ENCODE measurements at regions not wholly inside any gene's neighbourhood (a gene's known extent, or its start where the extent isn't known, plus 50 kb on each side); places are given as distances from the start of the nearest gene placed in this dataset.
"Not testable (repeated sequence)": the region's sequence is repeated elsewhere in the genome, so short reads cannot be mapped to it uniquely, and the experiment has no call there.

GRCh38 chr7:113339661-113340060, 221.3 kb upstream of the SMIM30 start:
- no peaks in the 10 kb centered on the region for H3K36me3 ChIP-seq (ENCODE audit: control insufficient read depth, insufficient read depth, low read length)
- H3K4me1 ChIP-seq (ENCODE audit: control insufficient read depth, insufficient read depth, low read length): no peaks in the 10 kb centered on the region

DNA sequence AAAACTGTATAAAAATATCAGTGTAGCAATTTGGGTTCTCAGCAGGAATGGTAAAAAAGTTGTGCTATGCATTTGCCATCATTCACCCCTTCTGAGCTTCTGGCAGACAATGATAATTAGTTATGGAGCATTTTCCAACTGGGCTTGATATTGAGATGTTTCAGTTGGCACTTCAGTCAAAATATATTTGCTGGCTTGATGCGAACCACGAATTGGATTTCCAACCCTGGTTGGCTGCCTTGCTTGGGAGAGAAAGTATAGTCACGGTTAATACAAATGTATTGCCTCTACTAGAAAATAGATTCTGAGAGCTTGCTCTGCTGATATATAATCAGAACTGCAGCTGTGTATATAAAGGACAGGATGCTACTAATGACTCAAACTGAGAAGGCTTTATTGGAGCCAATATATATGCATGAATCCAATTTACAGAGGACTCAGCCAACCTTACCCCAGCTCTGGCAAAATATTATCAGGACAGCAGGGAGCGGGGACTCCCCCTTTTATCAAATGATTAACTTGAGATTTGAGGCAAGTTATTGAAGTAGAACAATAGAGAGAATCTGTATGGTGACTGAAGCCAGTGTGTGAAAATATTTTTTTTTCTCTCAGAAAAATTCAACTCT, 219.8 kb upstream of the SMIM30 start:
- Histone ChIP-seq H3K9ac (ENCODE audit: low read length) (no peak overlapping the region), H3K4me1 (ENCODE audit: control insufficient read depth, insufficient read depth, low read length) (no peaks in the 10 kb centered on the region), H3K9me3 (ENCODE audit: control insufficient read depth, insufficient read depth, low read depth, low read length) (no peaks in the 10 kb centered on the region), H3K27me3 (ENCODE audit: control insufficient read depth, insufficient read depth, low read length) (no peaks in the 10 kb centered on the region), H3K27ac (ENCODE audit: low read depth, low read length) (no peak overlapping the region), H3K36me3 (ENCODE audit: control insufficient read depth, insufficient read depth, low read length) (no peaks in the 10 kb centered on the region), H3K4me3 (ENCODE audit: low read depth, low read length) (no peak overlapping the region)

More at GRCh38 chr7:113339661-113340060, 221.3 kb upstream of the SMIM30 start:
- Histone ChIP-seq H3K27me3 (ENCODE audit: control insufficient read depth, insufficient read depth, low read length) (no peaks in the 10 kb centered on the region), H3K9me3 (ENCODE audit: control insufficient read depth, insufficient read depth, low read depth, low read length) (no peaks in the 10 kb centered on the region), H3K27ac (ENCODE audit: low read depth, low read length) (no peak overlapping the region), H3K9ac (ENCODE audit: low read length) (no peak overlapping the region), H3K4me3 (ENCODE audit: low read depth, low read length) (no peak overlapping the region)

DNA sequence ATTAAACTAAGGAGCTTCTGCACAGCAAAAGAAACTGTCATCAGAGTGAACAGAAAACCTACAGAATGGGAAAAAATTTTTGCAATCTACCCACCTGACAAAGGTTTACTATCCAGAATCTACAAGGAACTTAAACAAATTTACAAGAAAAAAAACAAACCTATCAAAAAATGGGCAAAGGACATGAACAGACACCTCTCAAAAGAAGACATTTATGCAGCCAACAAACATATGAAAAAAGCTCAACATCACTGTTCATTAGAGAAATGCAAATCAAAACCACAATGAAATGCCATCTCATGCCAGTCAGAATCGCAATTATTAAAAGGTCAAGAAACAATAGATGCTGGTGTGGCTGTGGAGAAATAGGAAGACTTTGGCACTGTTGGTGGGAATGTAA, 218.5 kb upstream of the SMIM30 start:
- not testable (repeated sequence) for H3K9me3 ChIP-seq (ENCODE audit: control insufficient read depth, insufficient read depth, low read depth, low read length); H3K27me3 ChIP-seq (ENCODE audit: control insufficient read depth, insufficient read depth, low read length); H3K9ac ChIP-seq (ENCODE audit: low read length); H3K4me1 ChIP-seq (ENCODE audit: control insufficient read depth, insufficient read depth, low read length); H3K4me3 ChIP-seq (ENCODE audit: low read depth, low read length); H3K27ac ChIP-seq (ENCODE audit: low read depth, low read length); H3K36me3 ChIP-seq (ENCODE audit: control insufficient read depth, insufficient read depth, low read length)

- Histone ChIP-seq H3K27me3 (ENCODE audit: control insufficient read depth, insufficient read depth, low read length) (no peaks in the 10 kb centered on the region; the same call in 1 of the 2 replicates), H3K4me3 (ENCODE audit: low read depth, low read length) (peak overlapping the region; percentile 13; the same call in 1 of the 2 replicates), H3K27ac (ENCODE audit: low read depth, low read length) (no peak overlapping the region), H3K36me3 (ENCODE audit: control insufficient read depth, insufficient read depth, low read length) (no peaks in the 10 kb centered on the region), H3K4me1 (ENCODE audit: control insufficient read depth, insufficient read depth, low read length) (peaks cover 7% of the 10 kb centered on the region; the same call in 1 of the 2 replicates), H3K9ac (ENCODE audit: low read length) (no peak overlapping the region), H3K9me3 (ENCODE audit: control insufficient read depth, insufficient read depth, low read depth, low read length) (no peaks in the 10 kb centered on the region)
Observed at GRCh38 chr7:113331155-113331898, 213.0 kb upstream of the SMIM30 start.

GRCh38 chr7:113321201-113321600, 202.8 kb upstream of the SMIM30 start:
- Histone ChIP-seq H3K27ac (ENCODE audit: low read depth, low read length) (no peak overlapping the region), H3K9ac (ENCODE audit: low read length) (no peak overlapping the region), H3K9me3 (ENCODE audit: control insufficient read depth, insufficient read depth, low read depth, low read length) (no peaks in the 10 kb centered on the region), H3K4me1 (ENCODE audit: control insufficient read depth, insufficient read depth, low read length) (no peaks in the 10 kb centered on the region), H3K27me3 (ENCODE audit: control insufficient read depth, insufficient read depth, low read length) (no peaks in the 10 kb centered on the region), H3K36me3 (ENCODE audit: control insufficient read depth, insufficient read depth, low read length) (no peaks in the 10 kb centered on the region), H3K4me3 (ENCODE audit: low read depth, low read length) (no peak overlapping the region)

- H3K4me3 ChIP-seq (ENCODE audit: low read depth, low read length): no peak overlapping the region
- no peaks in the 10 kb centered on the region for H3K9me3 ChIP-seq (ENCODE audit: control insufficient read depth, insufficient read depth, low read depth, low read length)
- no peak overlapping the region for H3K27ac ChIP-seq (ENCODE audit: low read depth, low read length)
- no peaks in the 10 kb centered on the region for H3K27me3 ChIP-seq (ENCODE audit: control insufficient read depth, insufficient read depth, low read length)
- H3K9ac ChIP-seq (ENCODE audit: low read length): no peak overlapping the region
- H3K4me1 ChIP-seq (ENCODE audit: control insufficient read depth, insufficient read depth, low read length): no peaks in the 10 kb centered on the region
- H3K36me3 ChIP-seq (ENCODE audit: control insufficient read depth, insufficient read depth, low read length): no peaks in the 10 kb centered on the region
Observed at GRCh38 chr7:113320419-113320818, 202.1 kb upstream of the SMIM30 start.

DNA sequence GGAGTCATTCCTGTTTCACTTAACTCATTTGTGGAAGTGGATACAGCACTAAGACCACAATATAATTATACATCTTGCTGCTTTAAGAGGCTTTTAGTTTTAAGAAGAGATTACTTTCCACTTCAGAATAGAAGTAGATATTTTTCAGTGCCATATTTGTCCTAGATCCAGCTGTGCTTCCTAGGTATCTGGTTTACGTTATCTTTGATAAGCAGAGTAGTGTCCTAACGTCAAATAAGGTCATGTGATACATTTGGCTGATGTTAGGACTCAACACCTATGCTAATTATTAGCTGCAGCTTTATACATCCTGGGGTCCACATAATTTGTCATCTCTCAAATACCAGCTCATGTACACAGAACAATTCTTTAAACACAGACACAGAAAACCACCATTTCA, 196.2 kb upstream of the SMIM30 start:
- no peaks in the 10 kb centered on the region for H3K36me3 ChIP-seq (ENCODE audit: control insufficient read depth, insufficient read depth, low read length)
- no peaks in the 10 kb centered on the region for H3K27me3 ChIP-seq (ENCODE audit: control insufficient read depth, insufficient read depth, low read length)
- no peak overlapping the region for H3K9ac ChIP-seq (ENCODE audit: low read length)
- no peak overlapping the region for H3K27ac ChIP-seq (ENCODE audit: low read depth, low read length)
- H3K4me3 ChIP-seq (ENCODE audit: low read depth, low read length): no peak overlapping the region
- no peaks in the 10 kb centered on the region for H3K4me1 ChIP-seq (ENCODE audit: control insufficient read depth, insufficient read depth, low read length)
- no peaks in the 10 kb centered on the region for H3K9me3 ChIP-seq (ENCODE audit: control insufficient read depth, insufficient read depth, low read depth, low read length)

GRCh38 chr7:113308399-113308798, 190.0 kb upstream of the SMIM30 start:
- Histone ChIP-seq H3K36me3 (ENCODE audit: control insufficient read depth, insufficient read depth, low read length) (no peaks in the 10 kb centered on the region), H3K4me1 (ENCODE audit: control insufficient read depth, insufficient read depth, low read length) (no peaks in the 10 kb centered on the region), H3K27ac (ENCODE audit: low read depth, low read length) (no peak overlapping the region), H3K9ac (ENCODE audit: low read length) (no peak overlapping the region), H3K9me3 (ENCODE audit: control insufficient read depth, insufficient read depth, low read depth, low read length) (no peaks in the 10 kb centered on the region), H3K27me3 (ENCODE audit: control insufficient read depth, insufficient read depth, low read length) (no peaks in the 10 kb centered on the region), H3K4me3 (ENCODE audit: low read depth, low read length) (no peak overlapping the region)

- Histone ChIP-seq H3K27ac (ENCODE audit: low read depth, low read length) (no peak overlapping the region), H3K4me3 (ENCODE audit: low read depth, low read length) (no peak overlapping the region), H3K4me1 (ENCODE audit: control insufficient read depth, insufficient read depth, low read length) (no peaks in the 10 kb centered on the region), H3K9me3 (ENCODE audit: control insufficient read depth, insufficient read depth, low read depth, low read length) (no peaks in the 10 kb centered on the region), H3K9ac (ENCODE audit: low read length) (no peak overlapping the region), H3K27me3 (ENCODE audit: control insufficient read depth, insufficient read depth, low read length) (no peaks in the 10 kb centered on the region), H3K36me3 (ENCODE audit: control insufficient read depth, insufficient read depth, low read length) (no peaks in the 10 kb centered on the region)
Observed at GRCh38 chr7:113307147-113307546, 188.8 kb upstream of the SMIM30 start.

- Histone ChIP-seq H3K9me3 (ENCODE audit: control insufficient read depth, insufficient read depth, low read depth, low read length) (no peaks in the 10 kb centered on the region), H3K27ac (ENCODE audit: low read depth, low read length) (no peak overlapping the region), H3K36me3 (ENCODE audit: control insufficient read depth, insufficient read depth, low read length) (no peaks in the 10 kb centered on the region), H3K27me3 (ENCODE audit: control insufficient read depth, insufficient read depth, low read length) (no peaks in the 10 kb centered on the region), H3K4me3 (ENCODE audit: low read depth, low read length) (no peak overlapping the region), H3K4me1 (ENCODE audit: control insufficient read depth, insufficient read depth, low read length) (no peaks in the 10 kb centered on the region), H3K9ac (ENCODE audit: low read length) (no peak overlapping the region)
Observed at GRCh38 chr7:113306302-113306701, 187.9 kb upstream of the SMIM30 start.

DNA sequence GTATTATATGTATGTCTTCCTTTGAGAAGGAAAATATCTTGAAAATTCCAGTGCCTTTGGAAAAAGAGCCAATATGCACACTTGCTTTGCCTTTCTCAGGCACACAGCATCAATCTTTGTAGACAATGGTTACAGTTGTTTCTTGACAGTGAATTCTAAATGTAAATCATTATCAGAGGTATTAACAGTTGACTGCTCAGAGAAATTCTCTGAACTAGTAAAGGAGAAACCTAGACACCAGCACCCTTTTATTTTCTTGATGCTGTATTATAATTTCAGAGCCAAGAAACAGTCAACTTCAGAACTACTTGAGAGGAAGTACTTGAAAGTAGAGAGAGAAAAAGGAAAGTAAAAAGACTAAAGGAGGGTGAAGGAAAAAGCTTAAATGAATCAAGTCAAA, 185.8 kb upstream of the SMIM30 start:
- Histone ChIP-seq H3K9me3 (ENCODE audit: control insufficient read depth, insufficient read depth, low read depth, low read length) (no peaks in the 10 kb centered on the region), H3K9ac (ENCODE audit: low read length) (no peak overlapping the region), H3K27me3 (ENCODE audit: control insufficient read depth, insufficient read depth, low read length) (no peaks in the 10 kb centered on the region), H3K4me3 (ENCODE audit: low read depth, low read length) (no peak overlapping the region), H3K27ac (ENCODE audit: low read depth, low read length) (no peak overlapping the region), H3K36me3 (ENCODE audit: control insufficient read depth, insufficient read depth, low read length) (no peaks in the 10 kb centered on the region), H3K4me1 (ENCODE audit: control insufficient read depth, insufficient read depth, low read length) (no peaks in the 10 kb centered on the region)

Data from HUES6 (cell line).